Natural killer cell treated with Interleukin-12 subunit alpha and Interleukin-12 subunit beta and Interleukin-15 and Interleukin-18, amount 100 ng/mL, for 72 hours (primary cell): ENCODE measurements at regions not wholly inside any gene's neighbourhood (a gene's known extent, or its start where the extent isn't known, plus 50 kb on each side); places are given as distances from the start of the nearest gene placed in this dataset.

Experiments used
- ATAC-seq, 2 donors: fragments of 150-1000 bp; cut with Tn5 transposase in 1 of 2; sonication (Bioruptor Pico), chemical (Tn5 transposase) in 1 of 2; 2 replicates each; pipeline ENCODE4 v1.10.0; 2021
- DNase-seq: peaks from one replicate; pipeline ENCODE4 v3.0.0; 2022; ENCODE audit warnings: low spot score
- H3K27ac Mint-ChIP-seq, 2 donors: 1 replicate in 1 of 2; 2 replicates in 1 of 2; pipeline ENCODE4 v1.8.0; 2022; ENCODE audit warnings: mixed read lengths in 2 of 2, mild to moderate bottlenecking in 1 of 2, moderate library complexity in 1 of 2
- H3K27me3 Mint-ChIP-seq, 2 donors: 1 replicate in 1 of 2; 2 replicates in 1 of 2; pipeline ENCODE4 v1.8.0; 2022; ENCODE audit warnings: mixed read lengths in 2 of 2
- H3K36me3 Mint-ChIP-seq: one replicate; pipeline ENCODE4 v1.8.0; 2022; ENCODE audit warnings: mixed read lengths
- H3K4me1 Mint-ChIP-seq, 2 donors: 1 replicate in 1 of 2; 2 replicates in 1 of 2; pipeline ENCODE4 v1.8.0; 2022; ENCODE audit warnings: low read depth in 2 of 2, mixed read lengths in 2 of 2, mild to moderate bottlenecking in 1 of 2
- H3K4me3 Mint-ChIP-seq: one replicate; pipeline ENCODE4 v1.8.0; 2022; ENCODE audit warnings: mixed read lengths
- H3K9me3 Mint-ChIP-seq: 2 replicates; pipeline ENCODE4 v1.8.0; 2022; ENCODE audit warnings: mixed read lengths

DNA sequence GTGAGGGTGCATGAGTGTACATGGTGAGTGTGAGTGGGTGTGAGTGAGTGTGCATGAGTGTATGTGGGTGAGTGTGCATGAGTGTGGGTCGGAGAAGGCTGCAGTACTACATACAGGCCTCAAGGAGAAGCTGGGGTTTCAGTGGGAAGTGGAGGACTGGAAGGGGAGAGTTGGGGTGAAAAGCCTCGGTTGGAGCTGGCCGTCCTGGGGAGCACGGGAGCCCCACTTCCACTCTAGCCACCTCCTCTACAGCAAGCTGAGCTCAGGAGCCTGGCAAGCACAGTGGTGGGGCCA is 68.7 kb upstream of the HPCAL1 start:
- peaks cover 9% of the 10 kb centered on the region for H3K9me3 Mint-ChIP-seq
- peak overlapping the region; percentile 36 for H3K4me3 Mint-ChIP-seq
- peak overlapping the region; percentile 3 to 49 for H3K27ac Mint-ChIP-seq
- no peak for ATAC-seq
- peaks cover 10% of the 10 kb centered on the region for H3K36me3 Mint-ChIP-seq
- DNase-seq = peak; percentile 48
- peaks cover 21 to 22% of the 10 kb centered on the region in 2 donors for H3K4me1 Mint-ChIP-seq
- peaks cover 12 to 15% of the 10 kb centered on the region in 2 donors for H3K27me3 Mint-ChIP-seq

GRCh38 chr2:10234409-10235094 is 68.2 kb upstream of the HPCAL1 start:
- DNase-seq (peak; percentile 55), ATAC-seq (no peak)
- peaks cover 10% of the 10 kb centered on the region for H3K36me3 Mint-ChIP-seq
- H3K4me3 Mint-ChIP-seq = no peak overlapping the region
- H3K27ac Mint-ChIP-seq = no peak overlapping the region
- H3K9me3 Mint-ChIP-seq = peaks cover 9% of the 10 kb centered on the region
- peaks cover 21 to 22% of the 10 kb centered on the region in 2 donors for H3K4me1 Mint-ChIP-seq
- H3K27me3 Mint-ChIP-seq = peaks cover 12 to 15% of the 10 kb centered on the region in 2 donors

DNA sequence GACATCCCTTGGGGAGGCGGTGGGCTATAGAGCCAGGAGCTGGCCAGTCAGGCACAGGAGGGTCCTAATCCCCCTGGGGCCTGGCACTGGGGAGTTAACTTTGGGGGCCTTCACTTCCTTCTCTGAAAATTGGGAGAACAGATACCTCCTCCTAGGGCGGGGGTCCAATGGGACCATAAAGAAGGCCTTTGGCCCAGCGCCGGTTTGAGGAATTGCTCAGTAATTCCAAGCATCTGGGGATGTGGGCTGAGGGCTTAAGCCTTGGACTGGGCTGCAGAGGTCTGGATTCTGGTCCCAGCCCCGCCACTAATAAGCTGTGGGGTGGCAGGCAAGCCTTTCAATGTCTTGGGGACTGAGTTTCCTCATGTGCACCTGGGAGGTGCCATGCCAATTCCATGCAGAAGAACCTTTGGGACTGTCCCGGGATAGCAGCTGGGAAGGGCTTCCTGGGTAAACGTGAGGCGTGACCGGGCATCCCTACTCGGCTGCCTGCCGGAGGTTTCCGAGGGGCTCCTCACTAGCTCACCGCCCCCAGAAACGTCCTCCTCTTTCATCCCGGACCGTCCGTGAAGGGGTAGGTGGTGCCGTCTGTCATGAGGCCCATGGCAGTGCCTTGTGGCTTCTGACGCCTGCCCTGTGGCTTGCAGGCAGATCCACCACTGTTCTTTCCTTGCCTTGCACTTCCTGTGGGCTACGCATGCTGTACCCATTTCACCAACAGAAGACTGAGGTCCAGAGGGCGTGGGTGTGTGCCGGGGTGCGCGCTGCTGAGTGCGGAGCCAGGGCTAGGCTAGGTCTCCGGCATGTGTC is 67.4 kb upstream of the HPCAL1 start:
- ATAC-seq (peak; percentile 59 to 60), DNase-seq (peak; percentile 59)
- no peak overlapping the region for H3K4me3 Mint-ChIP-seq
- H3K36me3 Mint-ChIP-seq = peaks cover 10% of the 10 kb centered on the region
- peaks cover 21 to 22% of the 10 kb centered on the region in 2 donors for H3K4me1 Mint-ChIP-seq
- no peak overlapping the region for H3K27ac Mint-ChIP-seq
- peaks cover 12 to 15% of the 10 kb centered on the region in 2 donors for H3K27me3 Mint-ChIP-seq
- H3K9me3 Mint-ChIP-seq = peaks cover 9% of the 10 kb centered on the region

GRCh38 chr2:10235909-10236550 is 66.7 kb upstream of the HPCAL1 start:
- ATAC-seq (no peak), DNase-seq (peak; percentile 15)
- H3K27ac Mint-ChIP-seq = no peak overlapping the region
- no peak overlapping the region for H3K4me3 Mint-ChIP-seq
- H3K4me1 Mint-ChIP-seq = peaks cover 21 to 22% of the 10 kb centered on the region in 2 donors
- H3K36me3 Mint-ChIP-seq = peaks cover 10% of the 10 kb centered on the region
- H3K9me3 Mint-ChIP-seq = peaks cover 9% of the 10 kb centered on the region
- H3K27me3 Mint-ChIP-seq = peaks cover 12 to 15% of the 10 kb centered on the region in 2 donors

DNA sequence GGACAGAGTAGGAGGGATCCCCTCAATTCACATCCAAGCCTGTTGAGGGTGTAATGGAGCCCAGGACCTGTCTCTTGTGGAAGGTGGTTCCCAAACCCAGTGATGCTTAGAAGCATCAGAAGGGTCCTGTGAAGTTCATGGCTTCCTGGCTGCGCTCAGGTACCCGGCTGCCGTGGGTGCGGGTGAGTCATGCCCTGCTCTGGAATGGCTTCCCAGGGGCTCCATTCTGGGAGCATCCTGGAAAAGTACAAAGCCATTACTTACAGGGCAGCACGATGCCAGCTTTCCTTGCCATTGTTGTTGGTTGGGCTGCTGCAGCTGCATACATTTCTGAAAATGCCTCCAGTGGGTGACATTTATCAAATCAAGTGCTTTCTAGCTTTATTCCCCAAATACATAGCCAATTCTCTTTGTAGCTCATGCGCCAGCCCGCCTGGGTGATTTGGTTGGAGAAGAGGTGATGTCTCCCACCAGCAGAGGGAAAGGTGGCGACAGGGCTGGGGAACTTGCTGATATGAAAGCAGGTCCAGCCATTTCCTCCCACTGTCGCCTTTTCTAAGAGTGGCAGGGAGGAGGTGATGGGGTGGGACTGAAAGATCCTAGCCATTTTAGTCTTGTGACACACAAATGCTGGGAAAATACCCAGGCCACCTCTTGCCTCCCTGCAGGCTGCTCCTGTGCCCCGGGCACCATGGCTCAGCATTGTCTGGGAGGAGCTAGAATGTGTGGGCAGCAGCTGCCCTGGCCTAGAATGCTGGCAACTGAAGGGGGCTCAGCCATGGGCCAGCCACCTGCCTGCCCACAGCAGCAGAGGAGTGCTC is 65.9 kb upstream of the HPCAL1 start:
- ATAC-seq (no peak), DNase-seq (peak; percentile 42)
- Mint-ChIP-seq H3K9me3 (peaks cover 9% of the 10 kb centered on the region), H3K4me3 (no peak overlapping the region), H3K36me3 (peaks cover 10% of the 10 kb centered on the region), H3K27me3 (peaks cover 12 to 15% of the 10 kb centered on the region in 2 donors), H3K27ac (no peak overlapping the region), H3K4me1 (peaks cover 21 to 22% of the 10 kb centered on the region in 2 donors)

GRCh38 chr2:10237392-10238321 is 65.0 kb upstream of the HPCAL1 start:
- H3K4me3 Mint-ChIP-seq = no peak overlapping the region
- ATAC-seq (no peak), DNase-seq (peak; percentile 23)
- peaks cover 12 to 15% of the 10 kb centered on the region in 2 donors for H3K27me3 Mint-ChIP-seq
- peaks cover 10% of the 10 kb centered on the region for H3K36me3 Mint-ChIP-seq
- peaks cover 20 to 21% of the 10 kb centered on the region in 2 donors for H3K4me1 Mint-ChIP-seq
- H3K27ac Mint-ChIP-seq = no peak overlapping the region
- H3K9me3 Mint-ChIP-seq = peaks cover 9% of the 10 kb centered on the region

DNA sequence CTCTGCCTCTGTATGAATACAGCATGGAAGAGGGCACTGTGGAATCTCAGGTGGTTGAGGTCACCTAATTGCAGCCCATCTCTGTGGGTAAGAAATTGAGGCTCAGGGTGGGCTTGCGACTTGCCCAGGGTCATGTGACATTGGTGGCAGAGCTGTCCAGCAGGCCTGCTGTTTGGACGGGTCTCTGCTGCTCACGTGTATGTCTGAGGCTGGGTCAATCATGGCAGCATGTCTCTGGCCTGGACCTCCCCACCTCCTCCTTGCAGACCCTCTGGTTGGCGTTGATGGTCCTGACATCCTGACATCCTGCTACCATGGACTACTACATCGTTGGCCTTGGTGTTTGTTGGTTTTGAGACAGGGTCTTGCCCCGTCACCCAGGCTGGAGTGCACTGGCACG is 64.3 kb upstream of the HPCAL1 start:
- no peak for DNase-seq
- Mint-ChIP-seq H3K4me3 (no peak overlapping the region), H3K36me3 (peaks cover 6% of the 10 kb centered on the region), H3K9me3 (peaks cover 4% of the 10 kb centered on the region), H3K4me1 (peaks cover 14% of the 10 kb centered on the region in 2 donors), H3K27ac (no peak overlapping the region), H3K27me3 (peaks cover 8% of the 10 kb centered on the region in 2 donors)
- ATAC-seq = no peak

DNA sequence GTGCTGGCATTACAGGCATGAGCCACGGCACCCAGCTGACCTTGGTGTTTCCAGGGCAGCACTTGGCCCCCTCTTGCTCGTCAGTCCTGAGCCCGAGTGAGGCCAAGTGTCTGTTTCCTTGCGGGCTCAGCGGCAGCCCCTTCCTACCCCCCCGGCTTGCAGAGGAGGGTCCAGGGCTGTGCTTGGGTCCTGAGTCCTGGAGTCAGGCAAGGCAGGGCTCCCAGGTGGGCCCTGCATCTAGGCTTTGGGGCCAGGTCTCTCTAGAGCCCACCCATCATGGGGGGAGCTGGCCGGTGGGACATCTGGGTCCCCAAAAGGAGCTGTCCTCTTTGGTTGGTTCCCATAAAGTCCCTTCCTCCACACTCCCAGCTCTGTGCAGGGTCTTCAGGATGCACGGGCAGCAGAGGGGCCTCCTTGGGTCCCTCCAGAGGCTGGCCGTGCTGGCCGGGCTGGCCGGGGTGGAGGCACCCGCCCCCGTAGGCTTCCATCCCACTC is 63.7 kb upstream of the HPCAL1 start:
- Mint-ChIP-seq H3K9me3 (no peaks in the 10 kb centered on the region), H3K27ac (no peak overlapping the region), H3K36me3 (no peaks in the 10 kb centered on the region), H3K4me3 (no peak overlapping the region), H3K27me3 (peaks cover 2% of the 10 kb centered on the region in 2 donors), H3K4me1 (peaks cover 8% of the 10 kb centered on the region in 2 donors)
- ATAC-seq (no peak), DNase-seq (peak; percentile 58)

GRCh38 chr2:10239561-10239967 is 63.1 kb upstream of the HPCAL1 start:
- DNase-seq (peak; percentile 59), ATAC-seq (no peak)
- Mint-ChIP-seq H3K27me3 (peaks cover 0 to 2% of the 10 kb centered on the region in 2 donors), H3K36me3 (no peaks in the 10 kb centered on the region), H3K9me3 (no peaks in the 10 kb centered on the region), H3K4me3 (no peak overlapping the region), H3K27ac (no peak overlapping the region), H3K4me1 (peaks cover 7 to 8% of the 10 kb centered on the region in 2 donors)

GRCh38 chr2:10240161-10240681 is 62.5 kb upstream of the HPCAL1 start:
- no peak overlapping the region for H3K4me3 Mint-ChIP-seq
- H3K4me1 Mint-ChIP-seq = peaks cover 6 to 8% of the 10 kb centered on the region in 2 donors
- H3K9me3 Mint-ChIP-seq = no peaks in the 10 kb centered on the region
- no peaks in the 10 kb centered on the region for H3K36me3 Mint-ChIP-seq
- ATAC-seq (no peak), DNase-seq (peak; percentile 46)
- H3K27ac Mint-ChIP-seq = no peak overlapping the region
- H3K27me3 Mint-ChIP-seq = peaks cover 0 to 2% of the 10 kb centered on the region in 2 donors

- no peak overlapping the region for H3K4me3 Mint-ChIP-seq
- H3K9me3 Mint-ChIP-seq = no peaks in the 10 kb centered on the region
- no peak overlapping the region for H3K27ac Mint-ChIP-seq
- DNase-seq = peak; percentile 53
- no peaks in the 10 kb centered on the region for H3K36me3 Mint-ChIP-seq
- peaks cover 0 to 2% of the 10 kb centered on the region in 2 donors for H3K27me3 Mint-ChIP-seq
- H3K4me1 Mint-ChIP-seq = peaks cover 0 to 4% of the 10 kb centered on the region in 2 donors
- no peak for ATAC-seq
Observed at GRCh38 chr2:10240911-10241610, 61.6 kb upstream of the HPCAL1 start.
